Thoracic aorta (tissue), 2 donors: ENCODE measurements at regions not wholly inside any gene's neighbourhood (a gene's known extent, or its start where the extent isn't known, plus 50 kb on each side); places are given as distances from the start of the nearest gene placed in this dataset.

ENCODE experiments used
- ATAC-seq: fragments of 150-250 bp; one replicate; pipeline ENCODE4 v1.8.0; 2017; ENCODE audit warnings: low read depth; ENCODE audit not compliant: insufficient number of reproducible peaks, low FRiP score
- DNase-seq: peaks from one replicate; pipeline ENCODE4 v3.0.0-alpha.2; 2020; ENCODE audit warnings: low spot score
- H3K27ac ChIP-seq, 2 donors: fragments of 200-600 bp; sonication (generic); 1 replicate in 1 of 2; 2 replicates in 1 of 2; pipeline ENCODE4 v1.5.1; 2016; ENCODE audit warnings: mild to moderate bottlenecking in 2 of 2, moderate library complexity in 2 of 2
- H3K27me3 ChIP-seq: fragments of 200-600 bp; sonication (generic); replicated peaks from 2 replicates; pipeline ENCODE4 v1.6.0; 2016; ENCODE audit warnings: mild to moderate bottlenecking; ENCODE audit not compliant: insufficient read depth
- H3K36me3 ChIP-seq: fragments of 200-600 bp; sonication (generic); one replicate; pipeline ENCODE4 v1.5.1; 2016
- H3K4me1 ChIP-seq, 2 donors: fragments of 200-600 bp; sonication (generic); 1 replicate in 1 of 2; 2 replicates in 1 of 2; pipeline versions ENCODE4 v1.5.1 to v1.6.0; 2016; ENCODE audit warnings: low read depth in 2 of 2, mild to moderate bottlenecking in 1 of 2; ENCODE audit not compliant: control insufficient read depth in 1 of 2
- H3K4me3 ChIP-seq: fragments of 200-600 bp; sonication (generic); 2 replicates; pipeline ENCODE4 v1.5.1; 2016; ENCODE audit warnings: mild to moderate bottlenecking
- H3K9me3 ChIP-seq: fragments of 200-600 bp; sonication (generic); 2 replicates; pipeline ENCODE4 v1.5.1; 2016
- TF ChIP-seq, protein P1 (sequence below): fragments of 200-600 bp; sonication (generic); IDR thresholded peaks from one replicate; pipeline ENCODE4 v1.5.1; 2019; ENCODE audit warnings: antibody characterized with exemption

DNA sequence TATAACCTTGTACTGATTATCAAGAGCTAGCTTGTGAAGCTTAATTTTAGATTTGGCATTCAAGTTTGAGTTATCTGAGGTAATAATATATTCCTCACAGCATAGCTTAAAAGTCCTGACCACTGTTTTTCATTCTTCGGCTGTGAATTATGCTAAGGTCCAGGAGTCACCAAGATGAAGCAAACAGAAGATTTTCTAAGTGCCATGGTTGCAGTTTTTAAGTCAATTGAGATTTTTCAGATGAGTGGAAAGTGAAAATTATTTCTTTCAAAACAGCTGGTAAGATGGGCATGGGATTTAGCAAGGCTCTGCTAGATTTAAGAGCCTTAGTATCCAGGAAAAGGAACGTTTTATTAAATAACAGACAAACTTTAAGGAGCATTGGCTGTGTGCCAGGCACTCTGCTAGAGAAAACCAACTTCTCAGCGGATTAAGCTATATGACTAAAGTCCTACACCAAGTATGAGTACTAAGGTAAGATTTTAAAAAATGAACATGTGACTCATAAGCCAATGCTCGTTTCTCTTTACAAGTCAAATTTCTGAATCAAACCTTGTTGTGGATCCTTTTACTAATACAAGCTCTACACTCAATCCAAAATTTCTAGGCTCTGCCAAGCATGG lies 149.9 kb upstream of the IL15 start:
- Histone ChIP-seq H3K4me1 (peaks cover 3 to 8% of the 10 kb centered on the region in 2 donors), H3K4me3 (peak overlapping the region; percentile 62), H3K27me3 (no peaks in the 10 kb centered on the region), H3K36me3 (no peaks in the 10 kb centered on the region), H3K27ac (peak overlapping the region in 1 of 2 donors; percentile 36), H3K9me3 (peaks cover 3% of the 10 kb centered on the region)
- TF ChIP-seq, protein P1, sequence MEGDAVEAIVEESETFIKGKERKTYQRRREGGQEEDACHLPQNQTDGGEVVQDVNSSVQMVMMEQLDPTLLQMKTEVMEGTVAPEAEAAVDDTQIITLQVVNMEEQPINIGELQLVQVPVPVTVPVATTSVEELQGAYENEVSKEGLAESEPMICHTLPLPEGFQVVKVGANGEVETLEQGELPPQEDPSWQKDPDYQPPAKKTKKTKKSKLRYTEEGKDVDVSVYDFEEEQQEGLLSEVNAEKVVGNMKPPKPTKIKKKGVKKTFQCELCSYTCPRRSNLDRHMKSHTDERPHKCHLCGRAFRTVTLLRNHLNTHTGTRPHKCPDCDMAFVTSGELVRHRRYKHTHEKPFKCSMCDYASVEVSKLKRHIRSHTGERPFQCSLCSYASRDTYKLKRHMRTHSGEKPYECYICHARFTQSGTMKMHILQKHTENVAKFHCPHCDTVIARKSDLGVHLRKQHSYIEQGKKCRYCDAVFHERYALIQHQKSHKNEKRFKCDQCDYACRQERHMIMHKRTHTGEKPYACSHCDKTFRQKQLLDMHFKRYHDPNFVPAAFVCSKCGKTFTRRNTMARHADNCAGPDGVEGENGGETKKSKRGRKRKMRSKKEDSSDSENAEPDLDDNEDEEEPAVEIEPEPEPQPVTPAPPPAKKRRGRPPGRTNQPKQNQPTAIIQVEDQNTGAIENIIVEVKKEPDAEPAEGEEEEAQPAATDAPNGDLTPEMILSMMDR, result no peak
- no peak for DNase-seq
- ATAC-seq, result no peak

DNA sequence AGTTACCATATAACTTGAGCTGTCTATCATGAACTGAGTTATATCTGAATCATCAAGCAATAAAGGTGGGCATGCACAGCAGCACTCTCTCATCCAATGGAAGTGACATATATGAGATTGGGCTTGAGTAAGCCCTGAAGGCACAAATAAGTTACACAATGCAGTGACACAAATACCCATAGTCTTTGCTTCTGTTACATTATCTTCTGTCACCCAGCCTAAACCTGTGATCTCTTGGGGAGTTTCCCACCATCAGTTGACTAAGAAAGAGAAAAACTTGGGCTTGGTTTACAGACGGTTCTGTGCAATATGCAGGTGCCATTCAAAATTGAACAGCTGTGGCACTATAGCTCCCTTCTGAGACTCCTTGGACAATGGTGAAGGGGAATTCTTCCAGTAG lies 138.8 kb upstream of the IL15 start:
- DNase-seq, result no peak
- Histone ChIP-seq H3K4me1 (no peaks in the 10 kb centered on the region), H3K27ac (no peak overlapping the region), H3K36me3 (no peaks in the 10 kb centered on the region), H3K27me3 (no peaks in the 10 kb centered on the region), H3K9me3 (no peaks in the 10 kb centered on the region), H3K4me3 (no peak overlapping the region)
- ATAC-seq, result no peak
- TF ChIP-seq, protein P1, result no peak

DNA sequence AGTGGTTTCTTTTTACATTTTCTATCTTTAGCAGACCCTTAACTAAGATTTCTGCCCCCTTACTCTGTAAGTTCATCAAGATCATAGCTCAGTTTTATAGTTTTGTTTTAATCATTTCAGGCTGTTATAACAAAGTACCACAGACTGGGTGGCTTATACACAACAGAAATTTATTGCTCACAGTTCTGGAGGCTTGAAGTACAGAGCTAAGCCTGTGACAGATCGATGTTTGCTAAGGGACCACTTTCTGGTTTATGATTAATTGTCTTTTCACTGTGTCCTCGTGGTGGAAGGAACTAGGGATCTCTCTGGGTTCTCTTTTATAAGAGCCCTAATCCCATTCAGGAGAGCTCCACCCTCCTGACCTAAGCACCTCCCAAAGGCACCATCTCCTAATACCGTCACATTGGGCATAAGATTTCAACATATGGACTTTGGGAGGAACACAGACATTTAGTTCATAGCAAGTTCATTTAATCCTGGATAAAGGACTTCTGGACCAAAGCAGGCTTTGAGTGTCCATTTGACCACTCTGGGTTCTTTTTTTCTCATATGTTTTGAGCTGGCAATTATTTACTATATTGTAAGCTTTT lies 137.0 kb upstream of the IL15 start:
- TF ChIP-seq, protein P1, result no peak
- ATAC-seq (no peak), DNase-seq (no peak)
- H3K27ac ChIP-seq, result no peak overlapping the region
- H3K36me3 ChIP-seq, result no peaks in the 10 kb centered on the region
- no peaks in the 10 kb centered on the region for H3K27me3 ChIP-seq
- no peaks in the 10 kb centered on the region for H3K4me1 ChIP-seq
- no peaks in the 10 kb centered on the region for H3K9me3 ChIP-seq
- H3K4me3 ChIP-seq, result no peak overlapping the region

DNA sequence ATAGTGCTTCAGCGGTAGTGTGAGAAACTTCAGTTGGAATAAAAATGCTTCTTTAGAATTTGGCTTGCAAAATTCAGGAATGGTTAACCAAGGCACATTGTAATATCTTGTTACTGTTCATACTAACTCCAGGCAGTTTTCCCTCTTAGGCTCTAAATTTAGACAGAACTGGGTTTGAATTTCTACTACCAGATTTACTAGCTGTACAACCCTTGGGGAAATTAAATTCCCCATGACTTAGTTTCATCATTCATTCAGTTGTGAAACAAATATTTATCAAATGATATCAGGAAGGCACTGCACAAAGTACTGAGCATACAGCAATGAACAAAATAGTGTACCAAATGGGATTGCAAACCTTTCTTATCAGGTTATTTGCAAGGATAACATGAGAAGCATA lies 135.0 kb upstream of the IL15 start:
- DNase-seq (no peak), ATAC-seq (no peak)
- Histone ChIP-seq H3K27me3 (no peaks in the 10 kb centered on the region), H3K27ac (no peak overlapping the region), H3K36me3 (no peaks in the 10 kb centered on the region), H3K4me1 (no peaks in the 10 kb centered on the region), H3K4me3 (no peak overlapping the region), H3K9me3 (no peaks in the 10 kb centered on the region)
- TF ChIP-seq, protein P1, result no peak

DNA sequence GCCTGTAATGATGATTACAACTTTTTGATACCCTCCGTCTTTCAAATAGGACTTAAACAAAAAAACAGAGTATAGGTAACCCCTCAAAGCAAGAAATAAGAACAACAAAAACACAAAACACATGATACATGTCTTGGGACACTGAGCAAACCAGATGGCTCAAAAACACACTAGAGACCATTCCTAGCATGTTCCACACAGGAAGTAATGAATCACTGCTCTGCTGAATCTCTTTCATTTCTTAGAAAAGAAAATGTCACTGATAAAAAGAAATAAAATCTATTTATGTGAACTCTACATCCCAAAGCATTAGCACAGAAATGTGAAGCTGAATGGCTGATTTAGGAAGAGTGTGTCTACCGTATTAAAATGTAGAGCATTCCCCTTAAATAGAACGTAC lies 134.5 kb upstream of the IL15 start:
- TF ChIP-seq, protein P1, result no peak
- DNase-seq (no peak), ATAC-seq (no peak)
- Histone ChIP-seq H3K36me3 (no peaks in the 10 kb centered on the region), H3K4me1 (no peaks in the 10 kb centered on the region), H3K27me3 (no peaks in the 10 kb centered on the region), H3K27ac (no peak overlapping the region), H3K4me3 (no peak overlapping the region), H3K9me3 (no peaks in the 10 kb centered on the region)
